ENCODE measurements at regions not wholly inside any gene's neighbourhood (a gene's known extent, or its start where the extent isn't known, plus 50 kb on each side); places are given as distances from the start of the nearest gene placed in this dataset.

DNA sequence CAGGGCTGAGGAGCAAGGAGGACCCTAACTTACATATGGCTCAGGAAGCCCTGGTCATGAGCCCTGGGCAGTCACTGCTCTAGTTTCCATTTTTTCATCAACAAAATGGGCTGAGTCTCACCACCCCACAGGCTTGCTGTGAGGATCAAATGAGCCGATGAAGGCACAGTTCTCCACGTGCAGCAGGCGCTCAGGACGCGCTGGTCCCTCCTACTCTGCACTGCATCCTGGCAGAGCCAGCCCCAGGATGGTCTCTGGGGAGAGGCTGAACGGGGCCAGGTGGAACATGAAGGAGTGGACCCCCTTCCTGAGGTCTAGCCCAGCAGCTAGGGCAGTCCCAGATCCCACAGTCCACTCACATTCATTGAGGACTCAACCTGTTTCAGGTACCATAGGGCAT is 349.3 kb downstream of the PTPRU start:
- H3K36me3 ChIP-seq (ENCODE audit: control insufficient read depth in 4 of 4, insufficient read depth in 4 of 4, low read length in 4 of 4) = no peaks in the 10 kb centered on the region
- no peak overlapping the region for H3K4me3 ChIP-seq
- H3K9me3 ChIP-seq (ENCODE audit: control insufficient read depth in 4 of 4, insufficient read depth in 3 of 4, low read length in 3 of 4) = no peaks in the 10 kb centered on the region
- no peak for DNase-seq
- no peak for ATAC-seq (ENCODE audit: insufficient read depth, low FRiP score)
- H3K27me3 ChIP-seq (ENCODE audit: control insufficient read depth in 3 of 3, insufficient read depth in 3 of 3, low read length in 2 of 3) = no peaks in the 10 kb centered on the region
- TF ChIP-seq, protein P1, sequence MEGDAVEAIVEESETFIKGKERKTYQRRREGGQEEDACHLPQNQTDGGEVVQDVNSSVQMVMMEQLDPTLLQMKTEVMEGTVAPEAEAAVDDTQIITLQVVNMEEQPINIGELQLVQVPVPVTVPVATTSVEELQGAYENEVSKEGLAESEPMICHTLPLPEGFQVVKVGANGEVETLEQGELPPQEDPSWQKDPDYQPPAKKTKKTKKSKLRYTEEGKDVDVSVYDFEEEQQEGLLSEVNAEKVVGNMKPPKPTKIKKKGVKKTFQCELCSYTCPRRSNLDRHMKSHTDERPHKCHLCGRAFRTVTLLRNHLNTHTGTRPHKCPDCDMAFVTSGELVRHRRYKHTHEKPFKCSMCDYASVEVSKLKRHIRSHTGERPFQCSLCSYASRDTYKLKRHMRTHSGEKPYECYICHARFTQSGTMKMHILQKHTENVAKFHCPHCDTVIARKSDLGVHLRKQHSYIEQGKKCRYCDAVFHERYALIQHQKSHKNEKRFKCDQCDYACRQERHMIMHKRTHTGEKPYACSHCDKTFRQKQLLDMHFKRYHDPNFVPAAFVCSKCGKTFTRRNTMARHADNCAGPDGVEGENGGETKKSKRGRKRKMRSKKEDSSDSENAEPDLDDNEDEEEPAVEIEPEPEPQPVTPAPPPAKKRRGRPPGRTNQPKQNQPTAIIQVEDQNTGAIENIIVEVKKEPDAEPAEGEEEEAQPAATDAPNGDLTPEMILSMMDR (IDR thresholded peaks at IDR 0.05; ENCODE audit: control extremely low read depth, extremely low read depth) = no peak
- no peak overlapping the region for H3K9ac ChIP-seq (ENCODE audit: insufficient read depth in 1 of 2, low read length in 2 of 2)
- no peaks in the 10 kb centered on the region for H3K4me1 ChIP-seq (ENCODE audit: control insufficient read depth in 5 of 5, insufficient read depth in 5 of 5, low read length in 5 of 5)
- 82 to 85% methylated on average over 6 of the region's 6 CpGs for WGBS, 2 donors
- H3K27ac ChIP-seq (ENCODE audit: low read depth in 1 of 2, low read length in 1 of 2) = no peak overlapping the region

DNA sequence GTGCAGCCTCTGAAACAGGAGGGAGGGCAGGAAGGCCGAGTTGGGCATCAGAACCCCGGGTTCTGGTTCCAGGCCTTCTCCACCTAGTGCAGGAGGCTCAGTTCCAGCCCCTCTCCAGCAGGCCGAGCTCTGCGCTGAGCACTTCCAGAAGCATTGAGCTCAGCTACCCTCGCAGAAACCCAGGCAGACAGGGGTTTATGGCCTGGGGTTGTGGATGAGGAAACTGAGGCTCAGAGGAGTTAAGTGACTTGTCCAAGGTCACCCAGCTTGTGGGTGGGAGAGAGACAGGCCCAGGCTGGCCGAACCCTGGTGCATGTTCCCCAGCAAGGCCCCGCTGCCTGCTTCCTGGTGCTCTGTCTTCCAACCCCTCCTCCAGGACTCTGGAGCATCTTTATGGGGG is 348.9 kb downstream of the PTPRU start:
- H3K9me3 ChIP-seq (ENCODE audit: control insufficient read depth in 4 of 4, insufficient read depth in 3 of 4, low read length in 3 of 4) = no peaks in the 10 kb centered on the region
- H3K27ac ChIP-seq (ENCODE audit: low read depth in 1 of 2, low read length in 1 of 2) = no peak overlapping the region
- H3K4me3 ChIP-seq = no peak overlapping the region
- TF ChIP-seq, protein P1 (IDR thresholded peaks at IDR 0.05; ENCODE audit: control extremely low read depth, extremely low read depth) = no peak
- DNase-seq (no peak), ATAC-seq (ENCODE audit: insufficient read depth, low FRiP score) (no peak)
- no peaks in the 10 kb centered on the region for H3K36me3 ChIP-seq (ENCODE audit: control insufficient read depth in 4 of 4, insufficient read depth in 4 of 4, low read length in 4 of 4)
- H3K4me1 ChIP-seq (ENCODE audit: control insufficient read depth in 5 of 5, insufficient read depth in 5 of 5, low read length in 5 of 5) = no peaks in the 10 kb centered on the region
- 75 to 84% methylated on average over 7 of the region's 7 CpGs for WGBS, 2 donors
- no peak overlapping the region for H3K9ac ChIP-seq (ENCODE audit: insufficient read depth in 1 of 2, low read length in 2 of 2)
- H3K27me3 ChIP-seq (ENCODE audit: control insufficient read depth in 3 of 3, insufficient read depth in 3 of 3, low read length in 2 of 3) = no peaks in the 10 kb centered on the region

GRCh38 chr1:29584776-29585175 is 348.5 kb downstream of the PTPRU start:
- Histone ChIP-seq H3K36me3 (ENCODE audit: control insufficient read depth in 4 of 4, insufficient read depth in 4 of 4, low read length in 4 of 4) (no peaks in the 10 kb centered on the region), H3K9me3 (ENCODE audit: control insufficient read depth in 4 of 4, insufficient read depth in 3 of 4, low read length in 3 of 4) (no peaks in the 10 kb centered on the region), H3K27ac (ENCODE audit: low read depth in 1 of 2, low read length in 1 of 2) (no peak overlapping the region), H3K4me1 (ENCODE audit: control insufficient read depth in 5 of 5, insufficient read depth in 5 of 5, low read length in 5 of 5) (peaks cover 0 to 3% (median 0%) of the 10 kb centered on the region in 5 donors), H3K27me3 (ENCODE audit: control insufficient read depth in 3 of 3, insufficient read depth in 3 of 3, low read length in 2 of 3) (no peaks in the 10 kb centered on the region), H3K4me3 (no peak overlapping the region), H3K9ac (ENCODE audit: insufficient read depth in 1 of 2, low read length in 2 of 2) (no peak overlapping the region)
- 58 to 65% methylated on average over 10 of the region's 10 CpGs for WGBS, 2 donors
- no peak for DNase-seq
- ATAC-seq (ENCODE audit: insufficient read depth, low FRiP score) = no peak
- TF ChIP-seq, protein P1 (IDR thresholded peaks at IDR 0.05; ENCODE audit: control extremely low read depth, extremely low read depth) = no peak

DNA sequence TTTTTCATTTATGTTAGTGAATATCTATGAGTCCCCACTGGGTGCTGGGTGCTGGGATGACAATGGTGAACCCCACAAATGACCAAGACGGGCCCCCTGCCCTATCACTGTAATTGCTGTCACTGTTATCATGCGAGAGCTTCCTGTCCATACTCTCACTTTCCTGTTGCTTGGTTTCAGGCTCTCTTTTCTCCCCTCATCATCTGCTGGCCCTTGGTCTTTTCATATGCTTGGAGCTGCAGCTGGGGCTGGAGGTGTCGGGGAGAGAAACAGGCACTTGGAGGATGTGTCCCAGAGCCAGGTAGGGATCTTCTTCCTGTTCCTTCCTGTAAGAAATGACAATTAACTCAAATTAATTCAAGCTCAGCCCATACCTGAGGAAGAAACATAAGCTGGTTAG is 348.0 kb downstream of the PTPRU start:
- Histone ChIP-seq H3K9me3 (ENCODE audit: control insufficient read depth in 4 of 4, insufficient read depth in 3 of 4, low read length in 3 of 4) (no peaks in the 10 kb centered on the region), H3K27me3 (ENCODE audit: control insufficient read depth in 3 of 3, insufficient read depth in 3 of 3, low read length in 2 of 3) (no peaks in the 10 kb centered on the region), H3K4me1 (ENCODE audit: control insufficient read depth in 5 of 5, insufficient read depth in 5 of 5, low read length in 5 of 5) (peaks cover 0 to 7% (median 0%) of the 10 kb centered on the region in 5 donors), H3K27ac (ENCODE audit: low read depth in 1 of 2, low read length in 1 of 2) (no peak overlapping the region), H3K9ac (ENCODE audit: insufficient read depth in 1 of 2, low read length in 2 of 2) (no peak overlapping the region), H3K4me3 (no peak overlapping the region), H3K36me3 (ENCODE audit: control insufficient read depth in 4 of 4, insufficient read depth in 4 of 4, low read length in 4 of 4) (no peaks in the 10 kb centered on the region)
- TF ChIP-seq, protein P1 (IDR thresholded peaks at IDR 0.05; ENCODE audit: control extremely low read depth, extremely low read depth) = no peak
- WGBS, 2 donors = 59 to 71% methylated on average over 3 of the region's 3 CpGs
- DNase-seq = no peak
- ATAC-seq (ENCODE audit: insufficient read depth, low FRiP score) = no peak
